VCaP (cell line): ENCODE measurements at regions not wholly inside any gene's neighbourhood (a gene's known extent, or its start where the extent isn't known, plus 50 kb on each side); places are given as distances from the start of the nearest gene placed in this dataset.

ENCODE experiments used
- H3K27ac ChIP-seq: fragments of 450-650 bp; 2 replicates; pipeline ENCODE4 v1.5.1; 2017
- CTCF ChIP-seq: fragments of 450-650 bp; conservative IDR thresholded peaks from 2 replicates; pipeline ENCODE4 v1.5.1; 2017; ENCODE audit warnings: mild to moderate bottlenecking, moderate library complexity

- TF ChIP-seq CTCF = no peak
- no peak overlapping the region for H3K27ac ChIP-seq
Observed at GRCh38 chr15:69906256-69907185, 191.2 kb downstream of the TLE3 start.

- no peak for TF ChIP-seq CTCF
- H3K27ac ChIP-seq = no peak overlapping the region
Observed at GRCh38 chr15:69908060-69908459, 189.7 kb downstream of the TLE3 start.

- TF ChIP-seq CTCF = no peak
- H3K27ac ChIP-seq = no peak overlapping the region
Observed at GRCh38 chr15:69908590-69909420, 188.9 kb downstream of the TLE3 start.

GRCh38 chr15:69909719-69910444 lies 187.8 kb downstream of the TLE3 start:
- no peak overlapping the region for H3K27ac ChIP-seq
- TF ChIP-seq CTCF = no peak

GRCh38 chr15:69910514-69910913 lies 187.2 kb downstream of the TLE3 start:
- no peak for TF ChIP-seq CTCF
- no peak overlapping the region for H3K27ac ChIP-seq

GRCh38 chr15:69912116-69912515 lies 185.6 kb downstream of the TLE3 start:
- no peak for TF ChIP-seq CTCF
- H3K27ac ChIP-seq = no peak overlapping the region

- H3K27ac ChIP-seq = no peak overlapping the region
- no peak for TF ChIP-seq CTCF
Observed at GRCh38 chr15:69914040-69914439, 183.7 kb downstream of the TLE3 start.
